ENCODE measurements at regions not wholly inside any gene's neighbourhood (a gene's known extent, or its start where the extent isn't known, plus 50 kb on each side); places are given as distances from the start of the nearest gene placed in this dataset.

DNA sequence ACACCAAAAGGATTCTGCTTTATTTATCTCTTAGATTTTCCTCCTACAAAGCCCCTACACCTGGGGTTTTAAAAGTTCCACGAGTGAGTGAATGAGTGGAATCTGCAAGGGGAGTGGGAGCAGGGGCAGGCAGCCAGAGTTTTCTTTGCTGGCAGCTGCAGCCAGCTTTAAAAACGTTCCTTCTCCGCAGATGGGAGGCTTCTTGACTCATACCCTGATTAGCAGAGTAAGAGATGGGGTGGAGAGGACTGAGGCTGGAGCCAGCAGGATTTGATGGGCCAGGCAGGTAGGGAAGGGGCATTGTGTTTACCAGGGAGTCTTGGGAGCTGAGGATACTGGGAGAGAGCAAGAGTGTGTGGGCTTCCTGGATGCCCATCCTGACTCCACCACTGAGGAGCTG is 99.6 kb upstream of the TNP1 start:
- Mint-ChIP-seq H3K27me3 (ENCODE audit: low read depth, poor library complexity) (peaks cover 7% of the 10 kb centered on the region), H3K36me3 (ENCODE audit: low read depth) (peaks cover 15% of the 10 kb centered on the region), H3K9me3 (peaks cover 18% of the 10 kb centered on the region), H3K4me3 (no peak overlapping the region), H3K4me1 (peaks cover 17% of the 10 kb centered on the region), H3K27ac (no peak overlapping the region)
- TF ChIP-seq, protein P1, sequence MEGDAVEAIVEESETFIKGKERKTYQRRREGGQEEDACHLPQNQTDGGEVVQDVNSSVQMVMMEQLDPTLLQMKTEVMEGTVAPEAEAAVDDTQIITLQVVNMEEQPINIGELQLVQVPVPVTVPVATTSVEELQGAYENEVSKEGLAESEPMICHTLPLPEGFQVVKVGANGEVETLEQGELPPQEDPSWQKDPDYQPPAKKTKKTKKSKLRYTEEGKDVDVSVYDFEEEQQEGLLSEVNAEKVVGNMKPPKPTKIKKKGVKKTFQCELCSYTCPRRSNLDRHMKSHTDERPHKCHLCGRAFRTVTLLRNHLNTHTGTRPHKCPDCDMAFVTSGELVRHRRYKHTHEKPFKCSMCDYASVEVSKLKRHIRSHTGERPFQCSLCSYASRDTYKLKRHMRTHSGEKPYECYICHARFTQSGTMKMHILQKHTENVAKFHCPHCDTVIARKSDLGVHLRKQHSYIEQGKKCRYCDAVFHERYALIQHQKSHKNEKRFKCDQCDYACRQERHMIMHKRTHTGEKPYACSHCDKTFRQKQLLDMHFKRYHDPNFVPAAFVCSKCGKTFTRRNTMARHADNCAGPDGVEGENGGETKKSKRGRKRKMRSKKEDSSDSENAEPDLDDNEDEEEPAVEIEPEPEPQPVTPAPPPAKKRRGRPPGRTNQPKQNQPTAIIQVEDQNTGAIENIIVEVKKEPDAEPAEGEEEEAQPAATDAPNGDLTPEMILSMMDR (IDR thresholded peaks at IDR 0.05), result no peak
- DNase-seq, result no peak

DNA sequence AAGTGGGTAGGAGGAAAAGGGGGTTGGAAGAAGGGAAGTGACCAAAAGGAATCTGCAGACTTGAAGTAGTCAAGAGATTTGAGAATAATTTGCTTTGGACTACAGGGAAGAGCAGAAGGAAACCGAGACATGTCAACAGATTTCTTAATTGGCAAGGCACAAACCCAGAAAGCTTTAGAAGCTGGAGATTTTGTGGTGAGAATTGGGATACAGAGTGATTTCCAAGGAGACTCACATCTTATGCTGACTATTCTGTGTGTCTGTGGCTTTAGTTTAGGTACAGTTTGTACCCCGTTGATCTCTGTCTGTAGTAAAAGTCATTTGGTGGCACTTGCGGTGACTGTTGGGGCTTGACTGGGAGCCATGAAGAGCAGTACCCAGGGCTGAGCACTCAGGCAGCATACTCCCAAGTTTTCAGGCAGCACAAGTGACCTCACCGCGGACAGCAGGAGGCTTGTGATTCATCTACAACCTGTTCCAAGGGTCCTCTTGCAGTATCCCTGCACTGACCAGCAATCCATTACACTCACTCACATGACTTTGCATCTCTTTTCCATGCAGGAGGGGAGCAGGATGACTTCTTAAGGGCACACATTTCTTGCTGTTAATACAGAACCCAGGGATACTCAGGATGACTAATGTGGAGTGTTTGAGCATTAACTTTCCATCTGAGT is 97.1 kb upstream of the TNP1 start:
- H3K4me3 Mint-ChIP-seq, result no peak overlapping the region
- H3K27ac Mint-ChIP-seq, result no peak overlapping the region

DNA sequence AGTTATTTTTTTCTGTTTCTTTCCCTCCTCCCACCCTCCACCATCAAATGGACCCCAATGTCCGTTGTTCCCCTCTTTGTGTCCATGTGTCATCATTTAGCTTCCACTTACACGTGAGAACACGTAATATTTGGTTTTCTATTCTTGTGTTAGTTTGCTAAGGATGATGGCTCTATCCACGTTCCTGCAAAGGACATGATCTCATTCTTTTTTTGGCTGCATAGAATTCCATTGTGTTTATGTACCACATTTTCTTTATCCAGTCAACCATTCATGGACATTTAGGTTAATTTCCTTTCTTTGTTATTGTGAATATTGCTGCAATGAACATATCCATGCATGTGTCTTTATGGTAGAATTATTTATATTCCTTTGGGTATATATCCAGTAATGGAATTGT is 91.3 kb upstream of the TNP1 start:
- Mint-ChIP-seq H3K27me3 (ENCODE audit: low read depth, poor library complexity) (peaks cover 4% of the 10 kb centered on the region), H3K4me3 (no peak overlapping the region), H3K36me3 (ENCODE audit: low read depth) (peaks cover 27% of the 10 kb centered on the region), H3K27ac (no peak overlapping the region), H3K4me1 (peaks cover 16% of the 10 kb centered on the region), H3K9me3 (no peaks in the 10 kb centered on the region)
- DNase-seq, result no peak
- TF ChIP-seq, protein P1 (IDR thresholded peaks at IDR 0.05), result no peak

More for the DNA sequence above, 97.1 kb upstream of the TNP1 start:
- H3K4me1 Mint-ChIP-seq, result peaks cover 17% of the 10 kb centered on the region
- no peak for DNase-seq
- H3K36me3 Mint-ChIP-seq (ENCODE audit: low read depth), result peaks cover 25% of the 10 kb centered on the region
- peaks cover 2% of the 10 kb centered on the region for H3K9me3 Mint-ChIP-seq
- TF ChIP-seq, protein P1 (IDR thresholded peaks at IDR 0.05), result no peak
- H3K27me3 Mint-ChIP-seq (ENCODE audit: low read depth, poor library complexity), result peaks cover 2% of the 10 kb centered on the region

DNA sequence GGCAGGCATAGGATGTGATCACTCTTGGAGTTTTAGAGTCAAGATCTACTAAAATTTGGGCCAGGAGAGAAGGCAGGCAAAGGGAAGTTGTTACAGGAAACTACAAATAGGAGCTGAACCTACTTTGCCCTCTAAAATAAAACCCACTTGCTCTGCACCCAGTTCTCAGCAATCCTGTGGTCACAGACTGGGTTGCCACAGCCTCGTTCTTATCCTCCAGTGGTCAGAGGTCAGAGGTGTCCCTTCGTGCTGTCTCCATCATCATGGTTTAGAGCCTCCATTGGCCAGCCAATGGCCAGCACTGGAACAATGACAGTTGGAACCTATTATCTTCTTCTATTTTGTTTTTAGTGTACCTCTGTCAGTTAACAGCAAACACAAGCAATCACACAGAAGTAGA is 90.7 kb upstream of the TNP1 start:
- no peak for DNase-seq
- H3K4me1 Mint-ChIP-seq, result peaks cover 16% of the 10 kb centered on the region
- H3K27me3 Mint-ChIP-seq (ENCODE audit: low read depth, poor library complexity), result peaks cover 7% of the 10 kb centered on the region
- H3K36me3 Mint-ChIP-seq (ENCODE audit: low read depth), result peaks cover 27% of the 10 kb centered on the region
- H3K9me3 Mint-ChIP-seq, result no peaks in the 10 kb centered on the region
- no peak overlapping the region for H3K27ac Mint-ChIP-seq
- TF ChIP-seq, protein P1 (IDR thresholded peaks at IDR 0.05), result no peak
- H3K4me3 Mint-ChIP-seq, result no peak overlapping the region

DNA sequence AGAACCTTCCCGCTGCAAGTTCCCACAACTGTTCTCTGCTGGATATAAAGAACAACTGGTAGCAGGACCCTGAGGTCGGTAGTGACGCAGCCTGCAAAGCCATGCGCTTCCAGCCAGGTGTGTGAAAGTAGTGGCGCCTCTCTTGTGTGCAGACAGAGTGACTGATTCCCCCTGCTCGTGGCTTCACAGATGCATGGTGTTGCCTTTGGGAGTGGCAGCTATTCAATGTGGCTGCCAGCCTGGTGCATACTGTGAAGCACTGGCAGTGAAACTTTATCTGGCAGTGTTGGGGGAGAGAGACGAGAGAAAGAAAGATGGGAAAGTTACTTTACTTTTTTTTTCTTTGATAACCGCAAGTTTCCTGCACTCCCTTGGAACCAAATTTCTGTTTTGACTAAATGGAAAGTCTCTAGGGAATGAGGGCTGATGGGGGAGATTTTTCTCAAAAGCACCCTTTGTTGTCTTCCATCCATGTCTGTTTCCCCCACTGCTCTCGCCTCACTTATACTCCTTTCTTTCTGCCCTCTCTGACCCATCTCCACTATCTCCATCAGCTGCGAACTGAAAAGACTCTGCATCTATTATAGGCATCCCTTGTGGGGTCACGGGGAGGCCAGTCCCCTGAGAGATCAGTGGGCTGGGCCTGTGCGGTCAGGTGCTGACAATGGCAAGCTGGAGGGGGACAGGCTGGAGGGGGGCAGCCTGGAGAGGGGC is 90.0 kb upstream of the TNP1 start:
- DNase-seq, result no peak
- TF ChIP-seq, protein P1 (IDR thresholded peaks at IDR 0.05), result no peak
- H3K4me3 Mint-ChIP-seq, result no peak overlapping the region
- peaks cover 8% of the 10 kb centered on the region for H3K27me3 Mint-ChIP-seq (ENCODE audit: low read depth, poor library complexity)
- no peaks in the 10 kb centered on the region for H3K9me3 Mint-ChIP-seq
- peaks cover 27% of the 10 kb centered on the region for H3K36me3 Mint-ChIP-seq (ENCODE audit: low read depth)
- peak overlapping the region; percentile 89 for H3K27ac Mint-ChIP-seq
- H3K4me1 Mint-ChIP-seq, result peaks cover 16% of the 10 kb centered on the region

All from nephron progenitor cell (in vitro differentiated cells).